ENCODE measurements at regions not wholly inside any gene's neighbourhood (a gene's known extent, or its start where the extent isn't known, plus 50 kb on each side); places are given as distances from the start of the nearest gene placed in this dataset.

- no peaks in the 10 kb centered on the region for H3K36me3 ChIP-seq (ENCODE audit: control insufficient read depth in 2 of 3, insufficient read depth in 3 of 3, low read length in 3 of 3)
- H3K9me3 Mint-ChIP-seq = no peaks in the 10 kb centered on the region
- ATAC-seq = no peak
- H3K4me1 Mint-ChIP-seq = peaks cover 0 to 88% (median 20%) of the 10 kb centered on the region in 7 donors
- CTCF ChIA-PET = no interaction called here
- no peak overlapping the region for H3K27ac ChIP-seq (ENCODE audit: low read depth, low read length)
- DNase-seq = no peak
- no peaks in the 10 kb centered on the region for H3K4me1 ChIP-seq (ENCODE audit: control insufficient read depth in 2 of 2, insufficient read depth in 2 of 2, low read length in 2 of 2)
- H3K27ac Mint-ChIP-seq = peak overlapping the region in 1 of 9 donors; percentile 69
- H3K4me3 ChIP-seq (ENCODE audit: low read length) = no peak overlapping the region
- intact Hi-C loops (cut with micrococcal nuclease) = no loop called here
- no peaks in the 10 kb centered on the region for H3K27me3 ChIP-seq (ENCODE audit: control insufficient read depth in 2 of 2, insufficient read depth in 2 of 2, low read length in 2 of 2)
- H3K27me3 Mint-ChIP-seq = peaks cover 0 to 10% (median 0%) of the 10 kb centered on the region in 5 donors
- peaks cover 0 to 6% (median 0%) of the 10 kb centered on the region in 5 donors for H3K36me3 Mint-ChIP-seq
- peak overlapping the region in 1 of 10 donors; percentile 24 for H3K4me3 Mint-ChIP-seq
- H3K9me3 ChIP-seq (ENCODE audit: control insufficient read depth in 2 of 3, low read length in 3 of 3) = no peaks in the 10 kb centered on the region
- POLR2A ChIA-PET = no interaction called here
Observed at GRCh38 chr6:25169961-25170360, 109.2 kb upstream of the CARMIL1 start.

- no peaks in the 10 kb centered on the region for H3K9me3 Mint-ChIP-seq
- H3K27me3 Mint-ChIP-seq = peaks cover 0 to 10% (median 0%) of the 10 kb centered on the region in 5 donors
- peaks cover 4 to 89% (median 19%) of the 10 kb centered on the region in 7 donors for H3K4me1 Mint-ChIP-seq
- peaks cover 0 to 6% (median 0%) of the 10 kb centered on the region in 5 donors for H3K36me3 Mint-ChIP-seq
- H3K27ac Mint-ChIP-seq = peak overlapping the region in 1 of 9 donors; percentile 69
- ChIA-PET CTCF (no interaction called here), POLR2A (no interaction called here)
- intact Hi-C loops (cut with micrococcal nuclease) = no loop called here
- ATAC-seq (no peak), DNase-seq (no peak)
- H3K4me1 ChIP-seq (ENCODE audit: control insufficient read depth in 2 of 2, insufficient read depth in 2 of 2, low read length in 2 of 2) = no peaks in the 10 kb centered on the region
- no peaks in the 10 kb centered on the region for H3K27me3 ChIP-seq (ENCODE audit: control insufficient read depth in 2 of 2, insufficient read depth in 2 of 2, low read length in 2 of 2)
- no peaks in the 10 kb centered on the region for H3K9me3 ChIP-seq (ENCODE audit: control insufficient read depth in 2 of 3, low read length in 3 of 3)
- peak overlapping the region in 1 of 10 donors; percentile 34 for H3K4me3 Mint-ChIP-seq
- H3K27ac ChIP-seq (ENCODE audit: low read depth, low read length) = no peak overlapping the region
- no peak overlapping the region for H3K4me3 ChIP-seq (ENCODE audit: low read length)
- H3K36me3 ChIP-seq (ENCODE audit: control insufficient read depth in 2 of 3, insufficient read depth in 3 of 3, low read length in 3 of 3) = no peaks in the 10 kb centered on the region
Observed at GRCh38 chr6:25170640-25171039, 108.5 kb upstream of the CARMIL1 start.

- Mint-ChIP-seq H3K36me3 (peaks cover 0 to 6% (median 0%) of the 10 kb centered on the region in 5 donors), H3K4me1 (peaks cover 8 to 89% (median 16%) of the 10 kb centered on the region in 7 donors), H3K4me3 (peak overlapping the region in 1 of 10 donors; percentile 12), H3K27ac (peak overlapping the region in 1 of 9 donors; percentile 69), H3K9me3 (no peaks in the 10 kb centered on the region), H3K27me3 (peaks cover 0 to 6% (median 0%) of the 10 kb centered on the region in 5 donors)
- Histone ChIP-seq H3K27ac (ENCODE audit: low read depth, low read length) (no peak overlapping the region), H3K4me1 (ENCODE audit: control insufficient read depth in 2 of 2, insufficient read depth in 2 of 2, low read length in 2 of 2) (no peaks in the 10 kb centered on the region), H3K9me3 (ENCODE audit: control insufficient read depth in 2 of 3, low read length in 3 of 3) (no peaks in the 10 kb centered on the region), H3K27me3 (ENCODE audit: control insufficient read depth in 2 of 2, insufficient read depth in 2 of 2, low read length in 2 of 2) (no peaks in the 10 kb centered on the region), H3K36me3 (ENCODE audit: control insufficient read depth in 2 of 3, insufficient read depth in 3 of 3, low read length in 3 of 3) (no peaks in the 10 kb centered on the region), H3K4me3 (ENCODE audit: low read length) (no peak overlapping the region)
- CTCF ChIA-PET = no interaction called here
- intact Hi-C loops (cut with micrococcal nuclease) = no loop called here
- POLR2A ChIA-PET = no interaction called here
- ATAC-seq = no peak
- DNase-seq = no peak
Observed at GRCh38 chr6:25171301-25171700, 107.9 kb upstream of the CARMIL1 start.

DNA sequence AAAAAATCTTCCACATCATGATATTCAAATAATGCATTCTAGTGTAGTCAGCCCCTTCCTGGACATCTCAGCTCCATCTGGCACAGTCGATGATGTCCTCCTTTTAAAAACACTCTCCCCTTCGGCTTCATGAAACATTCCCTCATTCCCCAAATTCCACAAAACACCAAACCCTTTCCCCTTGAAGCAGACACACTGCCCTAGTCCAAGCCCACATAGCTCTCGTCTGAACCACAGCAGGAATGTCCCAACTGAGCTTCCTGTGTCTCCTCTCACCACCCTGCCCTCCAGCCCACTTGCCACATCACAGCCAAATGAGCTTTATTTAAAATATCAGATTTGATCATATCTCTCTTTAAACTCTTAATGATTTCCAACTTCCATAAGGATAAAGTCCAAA is 106.4 kb upstream of the CARMIL1 start:
- intact Hi-C loops (cut with micrococcal nuclease) = no loop called here

DNA sequence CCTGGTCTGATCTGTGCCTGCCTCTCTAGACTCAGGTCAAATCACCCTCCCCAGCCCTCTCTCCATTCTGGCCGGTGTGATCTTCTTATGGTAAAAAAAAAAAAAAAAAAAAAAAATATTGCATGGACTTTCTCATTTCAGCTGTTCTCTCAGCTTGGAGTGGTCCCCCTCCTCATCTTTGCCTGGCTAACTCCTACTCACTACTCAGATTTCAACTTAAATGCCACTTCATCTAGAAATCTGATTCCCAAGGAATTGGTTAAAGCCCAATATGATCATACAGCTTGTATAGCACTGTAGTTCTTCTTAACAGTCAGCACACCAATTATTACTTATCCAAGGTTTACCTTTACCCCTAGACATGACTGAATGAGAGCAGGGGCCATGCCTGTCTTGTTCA is 105.9 kb upstream of the CARMIL1 start:
- no peak overlapping the region for H3K27ac ChIP-seq (ENCODE audit: low read depth, low read length)
- ChIA-PET CTCF (no interaction called here), POLR2A (interaction anchor here (0.8 to 1.4 kb wide), 2 partner anchors 34 to 261 kb away, joined by 4 to 5 read pairs; no protein-coding TSS in a partner anchor)
- intact Hi-C loops (cut with micrococcal nuclease) = no loop called here
- no peaks in the 10 kb centered on the region for H3K36me3 ChIP-seq (ENCODE audit: control insufficient read depth in 2 of 3, insufficient read depth in 3 of 3, low read length in 3 of 3)
- H3K9me3 ChIP-seq (ENCODE audit: control insufficient read depth in 2 of 3, low read length in 3 of 3) = no peaks in the 10 kb centered on the region
- ATAC-seq (no peak), DNase-seq (no peak)
- H3K27me3 Mint-ChIP-seq = peaks cover 0 to 6% (median 0%) of the 10 kb centered on the region in 5 donors
- peak overlapping the region in 1 of 9 donors; percentile 31 for H3K27ac Mint-ChIP-seq
- H3K4me1 Mint-ChIP-seq = peaks cover 0 to 83% (median 4%) of the 10 kb centered on the region in 7 donors
- no peak overlapping the region for H3K4me3 ChIP-seq (ENCODE audit: low read length)
- peaks cover 0 to 6% (median 0%) of the 10 kb centered on the region in 5 donors for H3K36me3 Mint-ChIP-seq
- no peaks in the 10 kb centered on the region for H3K9me3 Mint-ChIP-seq
- H3K27me3 ChIP-seq (ENCODE audit: control insufficient read depth in 2 of 2, insufficient read depth in 2 of 2, low read length in 2 of 2) = no peaks in the 10 kb centered on the region
- H3K4me3 Mint-ChIP-seq = peak overlapping the region in 1 of 10 donors; percentile 2
- H3K4me1 ChIP-seq (ENCODE audit: control insufficient read depth in 2 of 2, insufficient read depth in 2 of 2, low read length in 2 of 2) = no peaks in the 10 kb centered on the region

More for the DNA sequence above, 106.4 kb upstream of the CARMIL1 start:
- H3K27me3 Mint-ChIP-seq = peaks cover 0 to 6% (median 0%) of the 10 kb centered on the region in 5 donors
- no peak for DNase-seq
- no peak overlapping the region for H3K4me3 ChIP-seq (ENCODE audit: low read length)
- no peaks in the 10 kb centered on the region for H3K27me3 ChIP-seq (ENCODE audit: control insufficient read depth in 2 of 2, insufficient read depth in 2 of 2, low read length in 2 of 2)
- no peak overlapping the region for H3K27ac ChIP-seq (ENCODE audit: low read depth, low read length)
- peak overlapping the region in 1 of 10 donors; percentile 2 for H3K4me3 Mint-ChIP-seq
- H3K9me3 ChIP-seq (ENCODE audit: control insufficient read depth in 2 of 3, low read length in 3 of 3) = no peaks in the 10 kb centered on the region
- peaks cover 0 to 85% (median 5%) of the 10 kb centered on the region in 7 donors for H3K4me1 Mint-ChIP-seq
- CTCF ChIA-PET = no interaction called here
- H3K4me1 ChIP-seq (ENCODE audit: control insufficient read depth in 2 of 2, insufficient read depth in 2 of 2, low read length in 2 of 2) = no peaks in the 10 kb centered on the region
- peak overlapping the region in 1 of 9 donors; percentile 10 for H3K27ac Mint-ChIP-seq
- H3K36me3 ChIP-seq (ENCODE audit: control insufficient read depth in 2 of 3, insufficient read depth in 3 of 3, low read length in 3 of 3) = no peaks in the 10 kb centered on the region
- ATAC-seq = no peak
- POLR2A ChIA-PET = interaction anchor here (0.6 to 1.4 kb wide), 2 partner anchors 34 to 256 kb away, joined by 3 to 4 read pairs; no protein-coding TSS in a partner anchor
- H3K36me3 Mint-ChIP-seq = peaks cover 0 to 6% (median 0%) of the 10 kb centered on the region in 5 donors
- H3K9me3 Mint-ChIP-seq = no peaks in the 10 kb centered on the region

- H3K36me3 ChIP-seq (ENCODE audit: control insufficient read depth in 2 of 3, insufficient read depth in 3 of 3, low read length in 3 of 3) = no peaks in the 10 kb centered on the region
- peaks cover 0 to 6% (median 0%) of the 10 kb centered on the region in 5 donors for H3K27me3 Mint-ChIP-seq
- intact Hi-C loops (cut with micrococcal nuclease) = loop anchor here in 1 of 2 donors (2.0 kb wide), 1 partner anchor 35 kb away; no protein-coding TSS in a partner anchor
- ChIA-PET CTCF (interaction anchor here (0.8 kb wide), 1 partner anchor 8 kb away, joined by 3 read pairs; no protein-coding TSS in a partner anchor), POLR2A (interaction anchor here (0.8 to 1.4 kb wide), 2 partner anchors 35 to 261 kb away, joined by 4 to 5 read pairs; no protein-coding TSS in a partner anchor)
- H3K4me1 Mint-ChIP-seq = peaks cover 0 to 82% (median 4%) of the 10 kb centered on the region in 7 donors
- DNase-seq (no peak), ATAC-seq (peak; percentile 67)
- H3K36me3 Mint-ChIP-seq = peaks cover 0 to 6% (median 0%) of the 10 kb centered on the region in 5 donors
- H3K27me3 ChIP-seq (ENCODE audit: control insufficient read depth in 2 of 2, insufficient read depth in 2 of 2, low read length in 2 of 2) = no peaks in the 10 kb centered on the region
- peak overlapping the region in 1 of 9 donors; percentile 18 for H3K27ac Mint-ChIP-seq
- H3K9me3 ChIP-seq (ENCODE audit: control insufficient read depth in 2 of 3, low read length in 3 of 3) = no peaks in the 10 kb centered on the region
- no peak overlapping the region for H3K27ac ChIP-seq (ENCODE audit: low read depth, low read length)
- no peaks in the 10 kb centered on the region for H3K4me1 ChIP-seq (ENCODE audit: control insufficient read depth in 2 of 2, insufficient read depth in 2 of 2, low read length in 2 of 2)
- H3K4me3 ChIP-seq (ENCODE audit: low read length) = no peak overlapping the region
- H3K4me3 Mint-ChIP-seq = no peak overlapping the region
- H3K9me3 Mint-ChIP-seq = no peaks in the 10 kb centered on the region
Observed at GRCh38 chr6:25173951-25174474, 105.2 kb upstream of the CARMIL1 start.
